ENCODE measurements at regions not wholly inside any gene's neighbourhood (a gene's known extent, or its start where the extent isn't known, plus 50 kb on each side); places are given as distances from the start of the nearest gene placed in this dataset.

- DNase-seq: no peak
Measured at GRCh38 chr1:235925016-235925415, 58.3 kb upstream of the LYST start.

- DNase-seq: peak; percentile 85
Measured at GRCh38 chr1:235923466-235924021, 56.8 kb upstream of the LYST start.

- DNase-seq: no peak
Measured at GRCh38 chr1:235920596-235921375, 54.1 kb upstream of the LYST start.

- DNase-seq: peak; percentile 88
Measured at GRCh38 chr1:235919833-235920441, 53.2 kb upstream of the LYST start.

GRCh38 chr1:235919127-235919832, 52.6 kb upstream of the LYST start:
- DNase-seq: no peak

- no peak for DNase-seq
Measured at GRCh38 chr1:235918465-235918864, 51.8 kb upstream of the LYST start.

- DNase-seq: no peak
Measured at GRCh38 chr1:235918032-235918431, 51.3 kb upstream of the LYST start.

GRCh38 chr1:235917267-235917811, 50.6 kb upstream of the LYST start:
- no peak for DNase-seq
